Spleen (tissue), 11 donors: ENCODE measurements at regions not wholly inside any gene's neighbourhood (a gene's known extent, or its start where the extent isn't known, plus 50 kb on each side); places are given as distances from the start of the nearest gene placed in this dataset.

Experiments
- DNase-seq: peaks from one replicate; pipeline ENCODE4 v3.0.0-alpha.2; 2020
- H3K27ac ChIP-seq, 8 donors: fragments of 200-600 bp; sonication (generic) in 7 of 8; 1 replicate in 4 of 8; 2 replicates in 4 of 8; pipeline versions ENCODE4 v1.5.0 to v1.8.0; 2016 to 2021; ENCODE audit warnings: inconsistent platforms in 4 of 8, mild to moderate bottlenecking in 4 of 8, moderate library complexity in 1 of 8
- H3K27me3 ChIP-seq, 7 donors: fragments of 200-600 bp; sonication (generic) in 6 of 7; replicated peaks in 1 of 7; 1 replicate in 4 of 7; 2 replicates in 3 of 7; pipeline versions ENCODE4 v1.5.0 to v1.8.0; 2016 to 2021; ENCODE audit warnings: inconsistent platforms in 3 of 7, mild to moderate bottlenecking in 1 of 7
- H3K36me3 ChIP-seq, 6 donors: fragments of 200-600 bp; sonication (generic) in 5 of 6; 1 replicate in 4 of 6; 2 replicates in 2 of 6; pipeline versions ENCODE4 v1.5.0 to v1.8.0; 2016 to 2021; ENCODE audit warnings: inconsistent platforms in 2 of 6
- H3K4me1 ChIP-seq, 6 donors: fragments of 200-600 bp; sonication (generic) in 5 of 6; 1 replicate in 3 of 6; 2 replicates in 3 of 6; pipeline versions ENCODE4 v1.5.0 to v1.8.0; 2016 to 2021; ENCODE audit warnings: inconsistent platforms in 3 of 6
- H3K4me3 ChIP-seq, 8 donors: fragments of 200-600 bp; sonication (generic) in 7 of 8; 1 replicate in 4 of 8; 2 replicates in 4 of 8; pipeline versions ENCODE4 v1.5.0 to v1.8.0; 2016 to 2021; ENCODE audit warnings: inconsistent platforms in 4 of 8, mild to moderate bottlenecking in 4 of 8, moderate library complexity in 2 of 8
- H3K9me3 ChIP-seq, 8 donors: fragments of 200-600 bp; sonication (generic) in 7 of 8; 1 replicate in 4 of 8; 2 replicates in 4 of 8; pipeline versions ENCODE4 v1.5.0 to v1.8.0; 2016 to 2021; ENCODE audit warnings: inconsistent platforms in 4 of 8
- POLR2A ChIP-seq, 3 donors: fragments of 450-650 bp; IDR thresholded peaks; one replicate each; pipeline ENCODE4 v1.5.1; 2017; ENCODE audit warnings: antibody characterized with exemption in 3 of 3, mild to moderate bottlenecking in 1 of 3
- POLR2AphosphoS5 ChIP-seq, 3 donors: sonication (generic); formaldehyde crosslinking; IDR thresholded peaks; one replicate each; pipeline ENCODE4 v1.5.1; 2017; ENCODE audit warnings: antibody characterized with exemption in 3 of 3
- WGBS, 5 donors: extraction: QIAGEN DNeasy Blood & Tissue Kit in 3 of 5; methylation state at CpG; one replicate each; pipeline versions ENCODE4 v1.1.5 to v1.1.7; 2013 to 2018; 5-methylcytosine and 5-hydroxymethylcytosine counted together
- intact Hi-C: fragments of 100-400 bp; cut with DNase I; formaldehyde crosslinking; loops from one replicate; pipeline ENCODE4 v1.15.0; 2023; ENCODE audit warnings: low total_unique reads
- TF ChIP-seq, protein P1 (sequence below), 11 experiments: fragments of 200-600 bp in 7 of 11; fragments of 450-650 bp in 4 of 11; sonication (generic) in 4 of 11; IDR thresholded peaks in 8 of 11; conservative IDR thresholded peaks in 3 of 11; 1 replicate in 7 of 11; 2 replicates in 4 of 11; pipeline versions ENCODE4 v1.4.0 to v1.8.0; 2016 to 2021; ENCODE audit warnings: antibody characterized with exemption in 11 of 11, inconsistent platforms in 4 of 11, mild to moderate bottlenecking in 1 of 11
- donor health status: healthy with polysubstance abuse.
- donor health status: DM: no; HTN: no; CAD: no; lungs with moderate emphysema.
- donor health status: DM: no; HTN: no; CAD: no.
- donor health status: Bipolar disorder and iron deficiency.
- donor health status: healthy.
- donor health status: DM: no; HTN: no; CAD: no.
- donor health status: DM: yes; HTN: yes; CAD: no.

DNA sequence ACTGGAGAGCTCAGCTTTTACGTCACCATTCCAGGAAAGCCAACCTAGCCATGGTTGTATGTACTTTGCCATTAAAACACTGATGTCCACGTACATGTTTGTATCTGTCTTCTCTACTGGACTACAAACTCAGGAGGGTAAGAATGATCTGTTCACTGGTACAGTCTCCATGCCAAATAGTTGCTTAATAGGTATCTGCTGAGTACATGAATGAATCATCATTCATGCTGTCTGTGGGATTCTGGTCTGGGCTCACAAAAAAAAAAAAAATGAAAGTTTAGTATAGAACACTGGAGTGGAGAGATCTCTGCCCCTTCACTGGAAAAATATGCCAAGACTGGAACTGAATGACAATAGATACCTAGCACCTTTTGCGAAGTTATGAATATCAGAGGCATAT is 102.6 kb upstream of the ITGA4 start:
- intact Hi-C loops, result no loop called here
- DNase-seq, result no peak
- H3K27ac ChIP-seq, result no peak overlapping the region
- H3K27me3 ChIP-seq, result no peaks in the 10 kb centered on the region
- WGBS, 5 donors, result 86 to 94% (median 91%) methylated on average over 3 of the region's 3 CpGs
- no peaks in the 10 kb centered on the region for H3K36me3 ChIP-seq
- no peak overlapping the region for H3K4me3 ChIP-seq
- peaks cover 3 to 13% (median 9%) of the 10 kb centered on the region in 6 donors for H3K4me1 ChIP-seq
- H3K9me3 ChIP-seq, result no peaks in the 10 kb centered on the region
- TF ChIP-seq POLR2AphosphoS5 (IDR thresholded peaks at IDR 0.05), result no peak
- TF ChIP-seq, protein P1, sequence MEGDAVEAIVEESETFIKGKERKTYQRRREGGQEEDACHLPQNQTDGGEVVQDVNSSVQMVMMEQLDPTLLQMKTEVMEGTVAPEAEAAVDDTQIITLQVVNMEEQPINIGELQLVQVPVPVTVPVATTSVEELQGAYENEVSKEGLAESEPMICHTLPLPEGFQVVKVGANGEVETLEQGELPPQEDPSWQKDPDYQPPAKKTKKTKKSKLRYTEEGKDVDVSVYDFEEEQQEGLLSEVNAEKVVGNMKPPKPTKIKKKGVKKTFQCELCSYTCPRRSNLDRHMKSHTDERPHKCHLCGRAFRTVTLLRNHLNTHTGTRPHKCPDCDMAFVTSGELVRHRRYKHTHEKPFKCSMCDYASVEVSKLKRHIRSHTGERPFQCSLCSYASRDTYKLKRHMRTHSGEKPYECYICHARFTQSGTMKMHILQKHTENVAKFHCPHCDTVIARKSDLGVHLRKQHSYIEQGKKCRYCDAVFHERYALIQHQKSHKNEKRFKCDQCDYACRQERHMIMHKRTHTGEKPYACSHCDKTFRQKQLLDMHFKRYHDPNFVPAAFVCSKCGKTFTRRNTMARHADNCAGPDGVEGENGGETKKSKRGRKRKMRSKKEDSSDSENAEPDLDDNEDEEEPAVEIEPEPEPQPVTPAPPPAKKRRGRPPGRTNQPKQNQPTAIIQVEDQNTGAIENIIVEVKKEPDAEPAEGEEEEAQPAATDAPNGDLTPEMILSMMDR (IDR thresholded peaks at IDR 0.05 in 8 of 11, conservative IDR thresholded peaks at IDR 0.05 in 3 of 11), result no peak
- no peak for TF ChIP-seq POLR2A (IDR thresholded peaks at IDR 0.05)

DNA sequence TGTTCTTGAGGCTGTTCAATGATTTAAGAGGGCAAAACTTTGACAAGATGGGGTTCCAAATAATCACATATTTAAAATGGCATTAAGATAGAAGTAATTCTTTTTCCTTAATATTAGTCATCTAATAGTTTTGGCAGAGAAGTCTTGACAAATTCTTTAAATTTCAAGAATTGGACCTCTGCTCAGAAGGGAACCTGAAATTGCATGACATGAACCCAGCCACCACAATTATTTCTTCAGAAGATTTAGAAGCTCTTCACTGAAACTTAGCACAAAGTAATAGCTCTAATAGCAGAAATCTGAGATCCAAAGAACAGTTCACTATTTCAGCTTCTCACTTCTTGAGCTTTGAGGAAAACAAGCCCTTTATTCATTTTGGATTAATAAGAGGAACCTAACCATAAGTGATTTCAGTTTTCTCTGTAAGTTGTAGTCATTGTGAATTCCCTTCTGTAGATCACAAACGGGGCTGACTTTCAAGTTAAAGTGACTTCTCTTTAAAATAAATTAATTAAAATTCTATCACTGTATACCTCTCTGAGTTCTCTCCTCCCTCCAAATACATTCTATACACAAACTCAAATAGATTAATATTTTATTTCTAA is 100.6 kb upstream of the ITGA4 start:
- Histone ChIP-seq H3K27ac (no peak overlapping the region), H3K36me3 (no peaks in the 10 kb centered on the region), H3K4me1 (peaks cover 3 to 10% (median 9%) of the 10 kb centered on the region in 6 donors), H3K27me3 (no peaks in the 10 kb centered on the region), H3K4me3 (no peak overlapping the region), H3K9me3 (no peaks in the 10 kb centered on the region)
- no peak for TF ChIP-seq POLR2A (IDR thresholded peaks at IDR 0.05)
- TF ChIP-seq, protein P1 (IDR thresholded peaks at IDR 0.05 in 8 of 11, conservative IDR thresholded peaks at IDR 0.05 in 3 of 11), result no peak
- no peak for TF ChIP-seq POLR2AphosphoS5 (IDR thresholded peaks at IDR 0.05)
- WGBS, 5 donors, result 38 to 74% (median 57%) methylated on average over 1 of the region's 1 CpG
- intact Hi-C loops, result no loop called here
- DNase-seq, result no peak

DNA sequence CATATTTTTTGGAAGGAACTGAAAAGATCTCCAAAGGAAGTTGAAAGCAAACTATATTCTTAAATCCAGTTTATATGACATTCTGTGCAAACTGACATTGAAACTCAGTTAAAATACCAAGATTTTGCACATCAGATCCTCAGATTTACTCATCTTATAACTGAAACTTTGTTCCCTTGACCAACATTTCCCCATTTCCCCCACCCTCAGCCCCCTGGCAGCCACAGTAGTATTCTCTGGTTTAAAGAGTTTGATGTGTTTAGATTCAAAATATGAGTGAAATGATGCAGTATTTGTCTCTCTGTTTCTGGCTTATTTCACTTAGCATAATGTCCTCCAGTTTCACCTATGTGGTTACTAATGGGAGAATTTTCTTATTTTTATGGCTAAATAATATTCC is 99.2 kb upstream of the ITGA4 start:
- Histone ChIP-seq H3K36me3 (no peaks in the 10 kb centered on the region), H3K27ac (no peak overlapping the region), H3K27me3 (no peaks in the 10 kb centered on the region), H3K9me3 (no peaks in the 10 kb centered on the region), H3K4me1 (peaks cover 0 to 7% (median 2%) of the 10 kb centered on the region in 6 donors), H3K4me3 (no peak overlapping the region)
- DNase-seq, result no peak
- no peak for TF ChIP-seq POLR2A (IDR thresholded peaks at IDR 0.05)
- TF ChIP-seq, protein P1 (IDR thresholded peaks at IDR 0.05 in 8 of 11, conservative IDR thresholded peaks at IDR 0.05 in 3 of 11), result no peak
- no peak for TF ChIP-seq POLR2AphosphoS5 (IDR thresholded peaks at IDR 0.05)
- intact Hi-C loops, result no loop called here

DNA sequence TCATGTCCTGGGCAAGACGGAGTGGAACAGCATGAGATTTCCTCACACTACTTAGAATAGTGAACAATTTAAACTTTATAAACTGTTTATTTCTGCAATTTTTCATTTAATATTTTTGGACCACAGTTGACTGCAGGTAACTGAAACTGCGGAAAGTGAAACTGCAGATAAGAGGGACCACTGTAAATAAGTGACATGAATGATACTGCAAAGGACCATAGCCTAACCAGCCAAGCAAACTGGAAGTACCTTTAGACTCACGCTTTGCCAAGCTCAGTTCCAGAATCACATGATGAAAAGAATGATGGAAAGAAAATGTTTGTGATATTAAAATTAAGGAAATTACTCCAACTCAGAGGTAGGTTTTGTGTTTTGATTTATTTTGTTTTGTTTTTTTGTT is 94.6 kb upstream of the ITGA4 start:
- 88 to 96% (median 93%) methylated on average over 3 of the region's 3 CpGs for WGBS, 5 donors
- Histone ChIP-seq H3K27ac (no peak overlapping the region), H3K36me3 (no peaks in the 10 kb centered on the region), H3K27me3 (no peaks in the 10 kb centered on the region), H3K4me1 (peaks cover 0 to 20% (median 8%) of the 10 kb centered on the region in 6 donors), H3K9me3 (no peaks in the 10 kb centered on the region), H3K4me3 (no peak overlapping the region)
- TF ChIP-seq POLR2A (IDR thresholded peaks at IDR 0.05) (no peak), POLR2AphosphoS5 (IDR thresholded peaks at IDR 0.05) (no peak)
- TF ChIP-seq, protein P1 (IDR thresholded peaks at IDR 0.05 in 8 of 11, conservative IDR thresholded peaks at IDR 0.05 in 3 of 11), result no peak
- intact Hi-C loops, result no loop called here
- DNase-seq, result no peak
